GM21576 (cell line): ENCODE measurements at regions not wholly inside any gene's neighbourhood (a gene's known extent, or its start where the extent isn't known, plus 50 kb on each side); places are given as distances from the start of the nearest gene placed in this dataset.
"Not testable (repeated sequence)": the region's sequence is repeated elsewhere in the genome, so short reads cannot be mapped to it uniquely, and the experiment has no call there.

Experiments
- ATAC-seq: cut with Tn5 transposase; IDR thresholded peaks from one replicate; pipeline ENCODE4 v1.9.1; 2021; ENCODE audit warnings: mild to moderate bottlenecking, moderate library complexity; ENCODE audit not compliant: unreplicated experiment

- ATAC-seq, result not testable (repeated sequence)
These were observed 5399.5 kb upstream of the TPTE start for GRCh38 chr21:5121849-5122248.

- not testable (repeated sequence) for ATAC-seq
These were observed 5397.7 kb upstream of the TPTE start for GRCh38 chr21:5123655-5124054.

- ATAC-seq, result peak; percentile 81
These were observed 5393.1 kb upstream of the TPTE start for GRCh38 chr21:5128261-5128660.

- not testable (repeated sequence) for ATAC-seq
These were observed 5387.6 kb upstream of the TPTE start for GRCh38 chr21:5133824-5134223.

GRCh38 chr21:5136406-5136805 is 5385.0 kb upstream of the TPTE start:
- not testable (repeated sequence) for ATAC-seq

DNA sequence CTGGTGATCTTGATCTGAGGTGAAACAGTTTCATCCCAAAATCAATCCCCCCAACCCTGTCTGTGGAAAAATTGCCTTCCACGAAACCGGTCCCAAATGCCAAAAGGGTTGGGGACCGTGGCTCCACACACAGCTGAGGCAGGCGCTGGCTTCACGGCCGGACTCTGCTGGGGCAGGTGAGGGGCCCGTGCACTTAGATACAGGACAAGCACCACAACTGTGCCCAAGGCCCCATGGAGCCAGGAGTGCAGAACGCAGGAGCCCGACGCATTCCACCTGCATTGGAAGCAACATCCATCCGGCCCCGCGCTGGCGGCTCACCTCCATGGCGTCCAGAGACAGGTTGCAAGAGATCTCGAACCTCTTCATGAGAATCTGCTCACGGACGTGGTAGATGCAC is 5384.4 kb upstream of the TPTE start:
- ATAC-seq, result not testable (repeated sequence)

DNA sequence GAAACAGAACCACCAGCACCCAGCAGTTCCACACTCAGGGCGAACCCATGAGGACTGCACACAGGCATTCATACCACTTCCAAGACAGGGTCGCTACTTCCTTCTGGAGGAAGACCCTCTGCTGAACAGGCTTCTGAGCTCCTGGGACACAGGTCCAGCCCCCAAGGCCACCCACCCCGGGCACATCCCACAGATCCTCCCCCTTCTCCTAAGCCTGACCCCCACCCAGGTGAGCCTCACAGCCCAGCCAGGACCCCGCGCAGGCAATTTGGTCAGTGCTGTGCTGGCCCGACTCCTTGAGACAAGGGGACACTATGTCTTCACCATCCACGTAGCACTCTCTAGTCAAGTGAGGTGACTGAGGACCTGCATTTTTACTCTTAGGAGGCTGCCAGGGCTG is 5382.7 kb upstream of the TPTE start:
- ATAC-seq, result not testable (repeated sequence)

DNA sequence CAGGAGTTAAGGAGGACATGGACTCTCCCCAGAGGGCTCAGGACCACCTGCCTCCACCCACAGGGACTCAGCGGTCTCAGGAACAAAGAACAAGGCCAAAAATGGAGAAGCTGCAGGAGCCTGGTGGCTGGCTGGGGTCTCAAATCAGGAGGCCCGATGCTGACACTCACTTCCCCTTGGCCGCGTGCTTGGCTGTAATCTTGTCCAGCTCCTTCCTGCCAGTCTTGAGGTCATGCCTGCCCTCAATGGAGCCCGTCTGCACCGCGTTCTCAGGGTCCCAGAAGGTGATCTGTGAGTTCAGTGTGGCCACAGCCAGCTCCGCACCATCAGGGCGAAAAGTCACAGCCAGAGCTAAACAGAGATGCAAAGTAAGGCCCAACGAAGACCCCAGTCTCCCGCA is 5381.9 kb upstream of the TPTE start:
- not testable (repeated sequence) for ATAC-seq

GRCh38 chr21:5143011-5143410 is 5378.4 kb upstream of the TPTE start:
- not testable (repeated sequence) for ATAC-seq

- not testable (repeated sequence) for ATAC-seq
These were observed 5376.7 kb upstream of the TPTE start for GRCh38 chr21:5144731-5145130.

DNA sequence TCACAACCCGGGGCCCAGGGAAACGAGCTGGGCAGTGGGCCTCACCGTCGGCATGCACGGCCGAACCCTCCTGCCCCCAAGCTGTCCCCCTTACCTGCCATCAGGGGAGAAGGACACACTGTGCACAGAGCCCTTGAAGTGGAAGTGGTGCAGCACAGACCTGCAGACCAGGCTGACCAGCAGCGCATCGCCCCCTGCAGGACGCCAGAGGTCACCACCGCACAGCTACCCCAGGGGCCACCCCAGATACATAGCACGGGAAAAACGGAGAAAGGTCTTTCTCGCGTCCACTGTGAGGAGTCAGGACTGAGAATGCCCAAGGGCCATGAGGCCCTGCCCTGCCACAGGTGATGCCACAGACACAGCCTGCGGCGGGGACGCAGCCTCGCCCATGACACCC is 5373.7 kb upstream of the TPTE start:
- ATAC-seq, result not testable (repeated sequence)

- ATAC-seq, result not testable (repeated sequence)
These were observed 5372.2 kb upstream of the TPTE start for GRCh38 chr21:5149222-5149621.

- ATAC-seq, result not testable (repeated sequence)
These were observed 5367.3 kb upstream of the TPTE start for GRCh38 chr21:5153842-5154640.

DNA sequence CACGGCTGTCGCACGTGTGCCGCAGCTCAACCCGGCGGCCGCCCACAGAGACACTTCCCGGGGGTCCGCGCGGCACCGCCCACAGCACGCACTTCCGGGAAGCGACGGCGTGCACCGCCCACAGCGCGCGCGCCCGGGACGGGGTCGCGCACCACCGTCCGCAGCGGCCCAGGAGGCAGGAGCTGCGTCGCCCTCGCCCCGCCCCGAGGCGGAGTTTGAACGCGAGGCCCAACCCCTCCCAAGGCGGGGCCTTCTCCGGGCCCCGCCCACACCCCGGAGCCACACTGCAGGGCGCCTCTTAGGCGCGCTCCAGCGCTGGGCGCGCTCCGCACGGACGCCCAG is 5366.8 kb upstream of the TPTE start:
- peak; percentile 93 for ATAC-seq

GRCh38 chr21:5162693-5163574 is 5358.4 kb upstream of the TPTE start:
- ATAC-seq, result not testable (repeated sequence)

GRCh38 chr21:5165829-5166228 is 5355.6 kb upstream of the TPTE start:
- ATAC-seq, result not testable (repeated sequence)
